ENCODE measurements at regions not wholly inside any gene's neighbourhood (a gene's known extent, or its start where the extent isn't known, plus 50 kb on each side); places are given as distances from the start of the nearest gene placed in this dataset.
"Not testable (repeated sequence)": the region's sequence is repeated elsewhere in the genome, so short reads cannot be mapped to it uniquely, and the experiment has no call there.

GRCh38 chr5:153373130-153373498 is 117.4 kb upstream of the GRIA1 start:
- intact Hi-C loops (cut with DNase I, micrococcal nuclease) = no loop called here
- H3K9me3 ChIP-seq = peaks cover 8% of the 10 kb centered on the region
- no peaks in the 10 kb centered on the region for H3K36me3 ChIP-seq (ENCODE audit: low read depth)
- no peak for TF ChIP-seq CTCF (IDR thresholded peaks at IDR 0.05)
- ATAC-seq (no peak), DNase-seq (no peak)
- no peaks in the 10 kb centered on the region for H3K4me1 ChIP-seq (ENCODE audit: low read depth)
- H3K4me3 ChIP-seq = no peak overlapping the region

GRCh38 chr5:153381630-153382029 is 108.8 kb upstream of the GRIA1 start:
- intact Hi-C loops (cut with DNase I, micrococcal nuclease); H3K36me3 ChIP-seq (ENCODE audit: low read depth); H3K4me1 ChIP-seq (ENCODE audit: low read depth); ATAC-seq; H3K4me3 ChIP-seq; DNase-seq: not testable (repeated sequence)
- H3K9me3 ChIP-seq = peaks cover 18% of the 10 kb centered on the region

GRCh38 chr5:153390569-153390968 is 99.9 kb upstream of the GRIA1 start:
- Histone ChIP-seq H3K9me3 (peaks cover 7% of the 10 kb centered on the region), H3K4me1 (ENCODE audit: low read depth) (no peaks in the 10 kb centered on the region), H3K36me3 (ENCODE audit: low read depth) (no peaks in the 10 kb centered on the region), H3K4me3 (no peak overlapping the region)
- intact Hi-C loops (cut with DNase I, micrococcal nuclease) = no loop called here
- TF ChIP-seq CTCF (IDR thresholded peaks at IDR 0.05) = no peak
- no peak for ATAC-seq
- no peak for DNase-seq

- intact Hi-C loops (cut with DNase I, micrococcal nuclease) = no loop called here
- H3K4me3 ChIP-seq = no peak overlapping the region
- no peak for TF ChIP-seq CTCF (IDR thresholded peaks at IDR 0.05)
- H3K9me3 ChIP-seq = no peaks in the 10 kb centered on the region
- no peak for DNase-seq
- H3K4me1 ChIP-seq (ENCODE audit: low read depth) = no peaks in the 10 kb centered on the region
- ATAC-seq = no peak
- no peaks in the 10 kb centered on the region for H3K36me3 ChIP-seq (ENCODE audit: low read depth)
Measured at GRCh38 chr5:153399595-153399994, 90.9 kb upstream of the GRIA1 start.

GRCh38 chr5:153400931-153401330 is 89.5 kb upstream of the GRIA1 start:
- ATAC-seq (no peak), DNase-seq (no peak)
- peaks cover 4% of the 10 kb centered on the region for H3K9me3 ChIP-seq
- H3K4me1 ChIP-seq (ENCODE audit: low read depth) = no peaks in the 10 kb centered on the region
- TF ChIP-seq CTCF (IDR thresholded peaks at IDR 0.05) = no peak
- H3K36me3 ChIP-seq (ENCODE audit: low read depth) = no peaks in the 10 kb centered on the region
- intact Hi-C loops (cut with DNase I, micrococcal nuclease) = no loop called here
- no peak overlapping the region for H3K4me3 ChIP-seq

- Histone ChIP-seq H3K4me3 (no peak overlapping the region), H3K4me1 (ENCODE audit: low read depth) (no peaks in the 10 kb centered on the region), H3K36me3 (ENCODE audit: low read depth) (no peaks in the 10 kb centered on the region), H3K9me3 (peaks cover 4% of the 10 kb centered on the region)
- intact Hi-C loops (cut with DNase I, micrococcal nuclease) = no loop called here
- no peak for ATAC-seq
- no peak for TF ChIP-seq CTCF (IDR thresholded peaks at IDR 0.05)
- no peak for DNase-seq
Measured at GRCh38 chr5:153402550-153402949, 87.9 kb upstream of the GRIA1 start.

All from mucosa of descending colon (tissue), 3 donors.